ENCODE measurements at regions not wholly inside any gene's neighbourhood (a gene's known extent, or its start where the extent isn't known, plus 50 kb on each side); places are given as distances from the start of the nearest gene placed in this dataset.

DNA sequence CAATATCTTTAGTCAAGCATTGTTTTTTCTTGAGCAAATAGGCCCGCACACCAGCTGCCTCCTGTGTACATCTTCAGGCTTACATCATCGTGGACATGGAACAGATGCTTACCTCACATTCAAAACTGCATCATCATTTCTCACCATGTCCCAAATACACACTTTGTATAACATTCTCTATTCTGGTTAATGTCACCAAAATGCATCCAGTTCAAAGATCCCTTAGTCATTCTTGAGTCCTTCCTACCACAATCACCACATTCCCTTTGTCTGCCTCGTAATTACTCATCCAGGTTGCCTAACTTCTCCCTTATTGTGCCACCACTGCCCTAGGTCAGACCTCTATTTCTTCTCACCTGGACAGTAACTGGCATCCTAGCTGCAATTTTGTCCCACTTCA is 373.7 kb upstream of the GALNT5 start:
- no peak for TF ChIP-seq RAD21 (IDR thresholded peaks at IDR 0.05; ENCODE audit: low read depth)
- no peak for TF ChIP-seq USF1 (IDR thresholded peaks at IDR 0.05)
- no peak for TF ChIP-seq YY1 (IDR thresholded peaks at IDR 0.05; ENCODE audit: low read depth)
- TF ChIP-seq NFIC (IDR thresholded peaks at IDR 0.05) = no peak
- TF ChIP-seq TEAD4 (IDR thresholded peaks at IDR 0.05) = no peak
- TF ChIP-seq MAX (IDR thresholded peaks at IDR 0.05) = no peak
